Keratinocyte (primary cell): ENCODE measurements at regions not wholly inside any gene's neighbourhood (a gene's known extent, or its start where the extent isn't known, plus 50 kb on each side); places are given as distances from the start of the nearest gene placed in this dataset.

ENCODE experiments used
- DNase-seq: peaks from one replicate; pipeline ENCODE4 v3.0.0-alpha.2; 2011; ENCODE audit warnings: low read depth, missing footprints, low spot score
- FAIRE-seq: peaks from 2 replicates; lab custom pipeline; 2011; peaks lifted over from hg19 to GRCh38; lab: Jason Lieb, UNC
- H2AFZ ChIP-seq: 2 replicates; pipeline ENCODE4 v1.6.0; 2012; ENCODE audit warnings: low read length, control low read depth, inconsistent platforms; ENCODE audit not compliant: control insufficient read depth
- H3K27ac ChIP-seq: 2 replicates; pipeline ENCODE4 v1.5.1; 2011; ENCODE audit warnings: low read length; ENCODE audit not compliant: control insufficient read depth, insufficient read depth
- H3K27me3 ChIP-seq: 3 replicates; pipeline ENCODE4 v1.6.0; 2011; ENCODE audit warnings: low read length; ENCODE audit not compliant: control insufficient read depth, insufficient read depth; ENCODE audit errors: extremely low read depth
- H3K36me3 ChIP-seq, 2 experiments: 2 replicates in 1 of 2; 3 replicates in 1 of 2; pipeline ENCODE4 v1.5.1; 2011; ENCODE audit warnings: low read length in 2 of 2, mild to moderate bottlenecking in 1 of 2; ENCODE audit not compliant: control insufficient read depth in 2 of 2, insufficient read depth in 2 of 2; ENCODE audit errors: extremely low read depth in 1 of 2
- H3K4me1 ChIP-seq: 3 replicates; pipeline ENCODE4 v1.5.1; 2011; ENCODE audit warnings: low read length; ENCODE audit not compliant: control insufficient read depth, insufficient read depth; ENCODE audit errors: extremely low read depth
- H3K4me2 ChIP-seq: 3 replicates; pipeline ENCODE4 v1.6.0; 2011; ENCODE audit warnings: low read depth, low read length; ENCODE audit not compliant: control insufficient read depth, insufficient read depth; ENCODE audit errors: extremely low read depth
- H3K4me3 ChIP-seq, 3 experiments: fragments of 200-600 bp in 1 of 3; sonication (generic) in 1 of 3; 2 replicates in 2 of 3; 3 replicates in 1 of 3; pipeline ENCODE4 v1.5.1; 2011 to 2016; ENCODE audit warnings: low read length in 3 of 3, mild to moderate bottlenecking in 3 of 3, control low read depth in 2 of 3, inconsistent platforms in 1 of 3, low read depth in 1 of 3, mixed read lengths in 1 of 3, mixed run types in 1 of 3, moderate library complexity in 1 of 3; ENCODE audit not compliant: control insufficient read depth in 2 of 3, insufficient read depth in 2 of 3; ENCODE audit errors: extremely low read depth in 1 of 3
- H3K79me2 ChIP-seq: 2 replicates; pipeline ENCODE4 v1.6.0; 2012; ENCODE audit warnings: low read length; ENCODE audit not compliant: control insufficient read depth, insufficient read depth
- H3K9ac ChIP-seq: 3 replicates; pipeline ENCODE4 v1.6.0; 2011; ENCODE audit warnings: low read length; ENCODE audit not compliant: control insufficient read depth, insufficient read depth; ENCODE audit errors: extremely low read depth
- H3K9me1 ChIP-seq: 3 replicates; pipeline ENCODE4 v1.6.0; 2011; ENCODE audit warnings: low read length; ENCODE audit not compliant: control insufficient read depth, insufficient read depth; ENCODE audit errors: extremely low read depth
- H3K9me3 ChIP-seq: 2 replicates; pipeline ENCODE4 v1.5.1; 2012; ENCODE audit warnings: low read depth, low read length; ENCODE audit not compliant: control insufficient read depth
- H4K20me1 ChIP-seq: 3 replicates; pipeline ENCODE4 v1.6.0; 2011; ENCODE audit warnings: low read length; ENCODE audit not compliant: control insufficient read depth, insufficient read depth; ENCODE audit errors: extremely low read depth
- EZH2 ChIP-seq: IDR thresholded peaks from one replicate; pipeline ENCODE4 v1.6.1; 2012; ENCODE audit warnings: inconsistent platforms, mild to moderate bottlenecking, low read length, moderate library complexity
- dilution Hi-C: fragments of 300-500 bp; cut with MboI; formaldehyde crosslinking; loops from one replicate; pipeline ENCODE4 v1.7.0; 2020; ENCODE audit warnings: low sequenced_read_pairs; ENCODE audit not compliant: extremely low pct_ligation_motif_present
- TF ChIP-seq, protein P1 (sequence below), 3 experiments: IDR thresholded peaks in 1 of 3; conservative IDR thresholded peaks in 1 of 3; optimal IDR thresholded peaks in 1 of 3; 2 replicates in 2 of 3; 3 replicates in 1 of 3; pipeline versions ENCODE3 to v1.5.1; 2011; ENCODE audit warnings: low read length in 3 of 3, mild to moderate bottlenecking in 3 of 3, moderate library complexity in 2 of 3, control low read depth in 1 of 3, inconsistent platforms in 1 of 3; ENCODE audit not compliant: insufficient read depth in 2 of 3; ENCODE audit errors: extremely low read depth in 1 of 3

DNA sequence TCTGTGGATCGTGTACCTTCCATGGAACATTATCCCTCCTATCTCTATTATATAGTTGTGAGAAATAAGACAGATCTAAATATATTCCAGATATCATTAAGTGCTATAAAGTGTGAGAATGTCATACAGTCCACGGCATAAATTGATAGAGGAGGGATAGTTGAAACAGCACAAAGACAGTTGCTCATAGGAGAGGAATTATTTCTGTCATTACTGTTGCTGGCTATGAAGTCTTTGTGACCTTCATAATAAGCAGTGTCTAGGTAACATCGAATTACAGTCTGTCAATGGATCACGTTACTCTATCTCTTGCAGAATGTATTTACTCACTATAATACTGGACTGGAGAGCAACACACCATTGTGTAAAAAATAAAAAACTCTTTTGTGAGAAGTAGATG is 671.5 kb upstream of the PCDH20 start:
- no peak for DNase-seq
- TF ChIP-seq, protein P1, sequence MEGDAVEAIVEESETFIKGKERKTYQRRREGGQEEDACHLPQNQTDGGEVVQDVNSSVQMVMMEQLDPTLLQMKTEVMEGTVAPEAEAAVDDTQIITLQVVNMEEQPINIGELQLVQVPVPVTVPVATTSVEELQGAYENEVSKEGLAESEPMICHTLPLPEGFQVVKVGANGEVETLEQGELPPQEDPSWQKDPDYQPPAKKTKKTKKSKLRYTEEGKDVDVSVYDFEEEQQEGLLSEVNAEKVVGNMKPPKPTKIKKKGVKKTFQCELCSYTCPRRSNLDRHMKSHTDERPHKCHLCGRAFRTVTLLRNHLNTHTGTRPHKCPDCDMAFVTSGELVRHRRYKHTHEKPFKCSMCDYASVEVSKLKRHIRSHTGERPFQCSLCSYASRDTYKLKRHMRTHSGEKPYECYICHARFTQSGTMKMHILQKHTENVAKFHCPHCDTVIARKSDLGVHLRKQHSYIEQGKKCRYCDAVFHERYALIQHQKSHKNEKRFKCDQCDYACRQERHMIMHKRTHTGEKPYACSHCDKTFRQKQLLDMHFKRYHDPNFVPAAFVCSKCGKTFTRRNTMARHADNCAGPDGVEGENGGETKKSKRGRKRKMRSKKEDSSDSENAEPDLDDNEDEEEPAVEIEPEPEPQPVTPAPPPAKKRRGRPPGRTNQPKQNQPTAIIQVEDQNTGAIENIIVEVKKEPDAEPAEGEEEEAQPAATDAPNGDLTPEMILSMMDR (optimal IDR thresholded peaks at IDR 0.05 in 1 of 3, IDR thresholded peaks at IDR 0.05 in 1 of 3, conservative IDR thresholded peaks at IDR 0.05 in 1 of 3; ENCODE audit: extremely low read depth in 1 of 3, insufficient read depth in 2 of 3, low read length in 3 of 3): no peak
- TF ChIP-seq EZH2: no peak
- no peaks in the 10 kb centered on the region for H3K4me1 ChIP-seq
- H3K4me3 ChIP-seq: no peak overlapping the region
- no peaks in the 10 kb centered on the region for H3K36me3 ChIP-seq
- H3K27me3 ChIP-seq: no peaks in the 10 kb centered on the region
- H3K79me2 ChIP-seq: no peaks in the 10 kb centered on the region
- H3K9me3 ChIP-seq: no peaks in the 10 kb centered on the region
- H3K4me2 ChIP-seq: no peak overlapping the region
- no peak overlapping the region for H3K27ac ChIP-seq
- H2AFZ ChIP-seq: no peak overlapping the region
- no peak for FAIRE-seq
- H3K9me1 ChIP-seq: no peaks in the 10 kb centered on the region
- H3K9ac ChIP-seq: no peak overlapping the region
- no peaks in the 10 kb centered on the region for H4K20me1 ChIP-seq
- dilution Hi-C loops: no loop called here

DNA sequence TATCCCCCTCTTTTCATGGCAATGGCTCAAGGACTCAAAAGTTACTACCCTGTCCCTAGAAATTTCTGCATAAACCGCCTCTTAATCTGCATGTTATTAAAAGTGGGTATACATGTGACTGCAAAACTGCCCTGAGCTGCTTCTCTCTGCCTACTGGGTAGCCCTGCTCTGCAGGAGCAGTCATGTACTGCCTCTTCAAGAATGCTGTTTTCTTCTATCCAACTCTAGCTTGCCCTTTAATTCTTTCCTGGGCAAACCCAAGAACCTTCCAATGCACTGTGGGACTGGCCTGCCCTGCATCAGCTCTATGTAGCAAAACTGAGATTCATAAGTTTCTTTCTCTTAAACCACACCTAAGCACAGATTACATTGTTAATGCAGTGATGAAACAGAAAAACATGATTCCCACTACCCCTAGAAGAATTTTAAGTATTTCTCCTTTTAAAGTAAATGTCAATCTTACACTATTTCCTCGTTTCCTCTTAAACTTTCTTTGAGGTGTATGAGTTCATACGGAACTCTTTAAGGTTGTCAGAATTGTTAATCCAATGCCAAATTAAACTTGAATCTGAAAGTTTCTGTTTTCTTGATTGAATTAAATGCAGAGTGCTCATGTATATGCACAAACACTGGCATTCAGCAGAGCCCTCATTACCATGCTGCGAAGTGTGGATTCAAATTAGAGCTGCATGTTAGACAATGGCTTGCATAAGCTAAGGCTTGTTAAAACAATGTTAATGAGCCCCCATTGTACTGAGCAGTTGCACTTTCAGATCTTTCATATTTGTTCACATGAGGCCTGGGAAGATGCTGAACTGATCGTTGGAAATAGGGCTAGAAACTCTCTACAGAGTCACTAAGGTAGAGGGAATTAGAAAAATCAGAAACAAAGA is 669.9 kb upstream of the PCDH20 start:
- Histone ChIP-seq H3K27me3 (no peaks in the 10 kb centered on the region), H3K79me2 (no peaks in the 10 kb centered on the region), H2AFZ (no peak overlapping the region), H3K9me1 (no peaks in the 10 kb centered on the region), H3K4me2 (no peak overlapping the region), H4K20me1 (no peaks in the 10 kb centered on the region), H3K9me3 (no peaks in the 10 kb centered on the region), H3K4me3 (no peak overlapping the region), H3K36me3 (no peaks in the 10 kb centered on the region), H3K9ac (no peak overlapping the region), H3K27ac (no peak overlapping the region), H3K4me1 (no peaks in the 10 kb centered on the region)
- DNase-seq (no peak), FAIRE-seq (no peak)
- dilution Hi-C loops: no loop called here
- TF ChIP-seq, protein P1 (optimal IDR thresholded peaks at IDR 0.05 in 1 of 3, IDR thresholded peaks at IDR 0.05 in 1 of 3, conservative IDR thresholded peaks at IDR 0.05 in 1 of 3; ENCODE audit: extremely low read depth in 1 of 3, insufficient read depth in 2 of 3, low read length in 3 of 3): no peak
- no peak for TF ChIP-seq EZH2
